ENCODE measurements at regions not wholly inside any gene's neighbourhood (a gene's known extent, or its start where the extent isn't known, plus 50 kb on each side); places are given as distances from the start of the nearest gene placed in this dataset.

DNA sequence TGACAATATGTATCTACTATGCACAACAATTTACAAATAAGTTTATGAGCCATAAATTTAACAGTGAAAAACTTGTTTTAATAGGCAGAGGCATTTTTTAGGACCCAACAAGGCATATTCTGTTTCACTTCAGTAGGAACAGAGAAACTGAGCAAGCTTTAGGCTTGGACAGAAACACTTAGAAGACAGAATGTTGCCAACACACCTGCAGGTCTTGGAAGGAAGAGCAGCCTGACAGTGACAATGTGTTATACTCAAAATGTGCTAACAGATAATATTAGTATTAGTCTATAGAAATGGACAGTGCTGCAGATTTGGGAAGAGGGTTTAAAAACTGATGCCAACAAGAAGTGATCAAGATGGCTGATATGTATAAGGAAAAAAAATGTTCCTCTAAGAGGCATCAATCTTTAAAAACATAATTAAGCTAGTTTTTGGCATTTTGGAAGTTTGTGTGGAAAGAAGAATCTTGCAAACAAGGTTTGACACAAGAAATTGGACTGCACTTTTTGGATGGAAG is 297.1 kb upstream of the FSIP2 start:
- no TSS peak for BruUV-seq (replicated peaks)

More for the DNA sequence above, 297.1 kb upstream of the FSIP2 start:
- Histone ChIP-seq H3K36me3 (ENCODE audit: control insufficient read depth, insufficient read depth, low read length) (no peaks in the 10 kb centered on the region), H3K9me1 (ENCODE audit: insufficient read depth, low read length) (no peaks in the 10 kb centered on the region), H3K18ac (ENCODE audit: low read depth, low read length) (no peak overlapping the region), H2AFZ (replicated peaks; ENCODE audit: low read length, poor library complexity) (no peak overlapping the region), H3K4ac (ENCODE audit: low read depth, low read length) (no peak overlapping the region), H3K9ac (ENCODE audit: low read depth, low read length) (no peak overlapping the region), H3K4me1 (ENCODE audit: control insufficient read depth, insufficient read depth, low read length) (no peaks in the 10 kb centered on the region), H2AK9ac (replicated peaks; ENCODE audit: low read depth, low read length, poor library complexity) (no peak overlapping the region), H3K27me3 (ENCODE audit: control insufficient read depth, insufficient read depth, low read length) (no peaks in the 10 kb centered on the region), H3K14ac (replicated peaks; ENCODE audit: low read depth, low read length) (no peak overlapping the region), H2AK5ac (ENCODE audit: low read depth, low read length) (no peak overlapping the region), H3K9me3 (ENCODE audit: control insufficient read depth, insufficient read depth, low read length) (no peaks in the 10 kb centered on the region), H2BK5ac (ENCODE audit: low read depth, low read length, poor library complexity, severe bottlenecking) (no peak overlapping the region), H2BK120ac (ENCODE audit: low read depth, low read length) (no peak overlapping the region), H2BK15ac (ENCODE audit: low read depth, low read length) (no peak overlapping the region), H3K23ac (ENCODE audit: low read depth, low read length) (no peak overlapping the region), H3K56ac (ENCODE audit: extremely low read depth, insufficient read depth, low read length) (no peak overlapping the region), H4K20me1 (ENCODE audit: insufficient read depth, low read length) (no peaks in the 10 kb centered on the region), H4K5ac (ENCODE audit: low read depth, low read length) (no peak overlapping the region), H4K8ac (ENCODE audit: low read depth in 2 of 2, low read length in 2 of 2) (no peak overlapping the region), H3K4me3 (ENCODE audit: insufficient read depth, low read depth, low read length) (no peak overlapping the region), H3K79me1 (ENCODE audit: low read depth in 1 of 2, low read length in 2 of 2) (no peaks in the 10 kb centered on the region), H3K27ac (ENCODE audit: insufficient read depth, low read length) (no peak overlapping the region), H3K4me2 (ENCODE audit: low read depth, low read length) (no peak overlapping the region), H4K91ac (ENCODE audit: insufficient read depth, low read depth, low read length) (no peak overlapping the region), H2BK20ac (ENCODE audit: low read depth, low read length) (no peak overlapping the region)
- in situ Hi-C loops (cut with MboI; ENCODE audit: low sequenced_read_pairs): no loop called here
- intact Hi-C loops (cut with micrococcal nuclease): no loop called here
- ATAC-seq (ENCODE audit: low read depth): no peak
- DNase-seq: no peak
- CTCF ChIA-PET: no interaction called here
- no peak for TF ChIP-seq CHD1 (IDR thresholded peaks at IDR 0.05; ENCODE audit: low read depth, low read length)
- TF ChIP-seq FOS (IDR thresholded peaks at IDR 0.05; ENCODE audit: low read depth, low read length): no peak
- no peak for TF ChIP-seq MXI1 (IDR thresholded peaks at IDR 0.05; ENCODE audit: borderline replicate concordance, low read depth, low read length)
- TF ChIP-seq NFE2L2 (IDR thresholded peaks at IDR 0.05; ENCODE audit: low read depth, low read length): no peak
- no peak for TF ChIP-seq CEBPB (IDR thresholded peaks at IDR 0.05; ENCODE audit: low read depth, low read length)
- TF ChIP-seq, protein P1, sequence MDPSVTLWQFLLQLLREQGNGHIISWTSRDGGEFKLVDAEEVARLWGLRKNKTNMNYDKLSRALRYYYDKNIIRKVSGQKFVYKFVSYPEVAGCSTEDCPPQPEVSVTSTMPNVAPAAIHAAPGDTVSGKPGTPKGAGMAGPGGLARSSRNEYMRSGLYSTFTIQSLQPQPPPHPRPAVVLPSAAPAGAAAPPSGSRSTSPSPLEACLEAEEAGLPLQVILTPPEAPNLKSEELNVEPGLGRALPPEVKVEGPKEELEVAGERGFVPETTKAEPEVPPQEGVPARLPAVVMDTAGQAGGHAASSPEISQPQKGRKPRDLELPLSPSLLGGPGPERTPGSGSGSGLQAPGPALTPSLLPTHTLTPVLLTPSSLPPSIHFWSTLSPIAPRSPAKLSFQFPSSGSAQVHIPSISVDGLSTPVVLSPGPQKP (IDR thresholded peaks at IDR 0.05; ENCODE audit: borderline replicate concordance, low read depth, low read length): no peak
- TF ChIP-seq RCOR1 (IDR thresholded peaks at IDR 0.05; ENCODE audit: insufficient replicate concordance, low read length): no peak
- no peak for TF ChIP-seq BHLHE40 (IDR thresholded peaks at IDR 0.05; ENCODE audit: low read depth, low read length)
- no peak for TF ChIP-seq MAFK (IDR thresholded peaks at IDR 0.05; ENCODE audit: low read depth, low read length)
- no peak for TF ChIP-seq MAZ (IDR thresholded peaks at IDR 0.05; ENCODE audit: borderline replicate concordance, low read depth, low read length)
- TF ChIP-seq POLR2A (IDR thresholded peaks at IDR 0.05; ENCODE audit: low read depth, low read length): no peak
- TF ChIP-seq RFX5 (IDR thresholded peaks at IDR 0.05; ENCODE audit: low read depth, low read length): no peak
- no peak for TF ChIP-seq SMC3 (IDR thresholded peaks at IDR 0.05; ENCODE audit: low read depth, low read length)
- TF ChIP-seq, protein P2, sequence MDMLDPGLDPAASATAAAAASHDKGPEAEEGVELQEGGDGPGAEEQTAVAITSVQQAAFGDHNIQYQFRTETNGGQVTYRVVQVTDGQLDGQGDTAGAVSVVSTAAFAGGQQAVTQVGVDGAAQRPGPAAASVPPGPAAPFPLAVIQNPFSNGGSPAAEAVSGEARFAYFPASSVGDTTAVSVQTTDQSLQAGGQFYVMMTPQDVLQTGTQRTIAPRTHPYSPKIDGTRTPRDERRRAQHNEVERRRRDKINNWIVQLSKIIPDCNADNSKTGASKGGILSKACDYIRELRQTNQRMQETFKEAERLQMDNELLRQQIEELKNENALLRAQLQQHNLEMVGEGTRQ (IDR thresholded peaks at IDR 0.05; ENCODE audit: low read depth, low read length): no peak
- TF ChIP-seq, protein P3, sequence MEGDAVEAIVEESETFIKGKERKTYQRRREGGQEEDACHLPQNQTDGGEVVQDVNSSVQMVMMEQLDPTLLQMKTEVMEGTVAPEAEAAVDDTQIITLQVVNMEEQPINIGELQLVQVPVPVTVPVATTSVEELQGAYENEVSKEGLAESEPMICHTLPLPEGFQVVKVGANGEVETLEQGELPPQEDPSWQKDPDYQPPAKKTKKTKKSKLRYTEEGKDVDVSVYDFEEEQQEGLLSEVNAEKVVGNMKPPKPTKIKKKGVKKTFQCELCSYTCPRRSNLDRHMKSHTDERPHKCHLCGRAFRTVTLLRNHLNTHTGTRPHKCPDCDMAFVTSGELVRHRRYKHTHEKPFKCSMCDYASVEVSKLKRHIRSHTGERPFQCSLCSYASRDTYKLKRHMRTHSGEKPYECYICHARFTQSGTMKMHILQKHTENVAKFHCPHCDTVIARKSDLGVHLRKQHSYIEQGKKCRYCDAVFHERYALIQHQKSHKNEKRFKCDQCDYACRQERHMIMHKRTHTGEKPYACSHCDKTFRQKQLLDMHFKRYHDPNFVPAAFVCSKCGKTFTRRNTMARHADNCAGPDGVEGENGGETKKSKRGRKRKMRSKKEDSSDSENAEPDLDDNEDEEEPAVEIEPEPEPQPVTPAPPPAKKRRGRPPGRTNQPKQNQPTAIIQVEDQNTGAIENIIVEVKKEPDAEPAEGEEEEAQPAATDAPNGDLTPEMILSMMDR (conservative IDR thresholded peaks at IDR 0.05; ENCODE audit: low read depth, low read length): no peak
- TF ChIP-seq RAD21 (IDR thresholded peaks at IDR 0.05; ENCODE audit: low read length): no peak
- POLR2A ChIA-PET (ENCODE audit: unreplicated experiment): no interaction called here
- dilution Hi-C loops (cut with HindIII; ENCODE audit: low sequenced_read_pairs, unreplicated experiment): no loop called here

Data from IMR-90 (cell line).